HG03196 (cell line): ENCODE measurements at regions not wholly inside any gene's neighbourhood (a gene's known extent, or its start where the extent isn't known, plus 50 kb on each side); places are given as distances from the start of the nearest gene placed in this dataset.
"Not testable (repeated sequence)": the region's sequence is repeated elsewhere in the genome, so short reads cannot be mapped to it uniquely, and the experiment has no call there.

Experiments
- ATAC-seq: cut with Tn5 transposase; IDR thresholded peaks from one replicate; pipeline ENCODE4 v1.9.1; 2021; ENCODE audit not compliant: unreplicated experiment

DNA sequence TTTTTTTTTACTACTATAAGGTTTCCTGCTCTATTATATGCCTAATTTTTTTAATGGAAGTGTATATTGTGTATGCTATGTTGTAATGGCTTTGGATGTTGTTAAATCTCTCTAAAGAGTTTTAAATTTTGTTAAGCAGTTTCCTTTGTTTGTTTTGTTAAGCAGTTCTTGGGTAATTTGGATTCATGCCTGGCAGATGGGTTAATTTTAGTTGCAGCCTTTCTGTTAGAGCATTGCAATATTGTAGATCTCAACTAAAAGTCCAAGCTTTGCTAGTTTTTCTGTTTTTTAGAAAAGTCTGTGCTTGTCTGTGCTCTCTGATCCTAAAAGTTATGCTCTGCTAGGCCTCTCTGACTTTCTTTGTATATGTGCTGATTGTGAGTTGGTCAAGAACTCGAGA is 1229.0 kb upstream of the NRXN1 start:
- no peak for ATAC-seq

DNA sequence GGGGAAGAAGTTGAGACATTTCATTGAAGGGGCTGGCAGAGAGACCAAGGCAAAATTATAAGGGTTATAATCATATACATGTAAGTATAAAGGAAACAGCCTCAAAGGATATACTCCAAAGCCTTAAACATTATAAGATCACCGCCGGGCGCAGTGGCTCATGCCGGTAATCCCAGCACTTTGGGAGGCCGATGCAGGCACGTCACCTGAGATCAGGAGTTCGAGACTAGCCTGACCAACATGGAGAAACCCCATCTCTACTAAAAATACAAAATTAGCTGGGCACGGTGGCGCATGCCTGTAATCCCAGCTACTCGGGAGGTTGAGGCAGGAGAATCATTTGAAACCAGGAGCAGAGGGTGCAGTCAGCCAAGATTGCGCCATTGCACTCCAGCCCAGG is 1227.0 kb upstream of the NRXN1 start:
- ATAC-seq, result not testable (repeated sequence)

- no peak for ATAC-seq
Measured at GRCh38 chr2:52258038-52258437, 1226.1 kb upstream of the NRXN1 start.

- ATAC-seq, result no peak
Measured at GRCh38 chr2:52253416-52253980, 1221.6 kb upstream of the NRXN1 start.

DNA sequence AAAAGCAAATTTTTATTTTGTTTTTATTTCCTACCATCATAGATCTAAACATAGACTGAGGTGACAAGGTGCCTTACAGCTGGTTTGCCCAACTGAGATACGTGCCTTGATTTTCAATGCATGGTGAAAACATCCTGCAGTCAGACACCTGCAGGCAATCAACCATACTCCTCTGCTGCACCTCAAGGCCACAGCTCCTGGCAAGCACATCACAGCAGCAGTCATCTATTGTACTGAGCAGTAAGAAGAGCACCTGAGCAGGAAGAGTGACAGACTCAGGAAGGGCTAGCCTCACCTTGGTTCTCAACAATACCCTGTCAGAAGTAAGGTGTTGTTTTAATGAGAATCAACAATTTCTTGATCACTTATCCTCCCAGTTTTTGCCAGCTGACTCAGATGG is 1206.8 kb upstream of the NRXN1 start:
- no peak for ATAC-seq

- no peak for ATAC-seq
Measured at GRCh38 chr2:52222128-52222527, 1190.2 kb upstream of the NRXN1 start.

- ATAC-seq, result no peak
Measured at GRCh38 chr2:52220393-52220792, 1188.5 kb upstream of the NRXN1 start.

DNA sequence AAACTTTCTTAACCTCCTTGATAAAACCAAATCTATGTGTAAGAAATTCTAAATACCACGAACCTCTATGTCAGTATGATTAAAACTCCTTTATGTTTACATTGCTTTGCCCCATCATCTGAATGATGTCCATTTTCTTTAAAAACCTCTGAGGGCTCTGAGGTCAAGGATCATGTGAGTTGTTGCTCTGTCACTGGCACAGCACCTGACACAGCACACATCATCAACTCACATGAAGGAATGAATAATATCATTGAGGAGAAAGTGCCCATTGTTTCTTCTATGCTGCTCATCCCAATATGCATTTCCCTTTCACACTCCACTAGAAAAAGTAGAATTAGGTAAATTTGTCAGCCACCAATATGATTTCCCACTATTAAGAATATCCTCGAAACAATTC is 1178.7 kb upstream of the NRXN1 start:
- ATAC-seq, result no peak

GRCh38 chr2:52210161-52210560 is 1178.2 kb upstream of the NRXN1 start:
- no peak for ATAC-seq

- ATAC-seq, result no peak
Measured at GRCh38 chr2:52194342-52194741, 1162.4 kb upstream of the NRXN1 start.

DNA sequence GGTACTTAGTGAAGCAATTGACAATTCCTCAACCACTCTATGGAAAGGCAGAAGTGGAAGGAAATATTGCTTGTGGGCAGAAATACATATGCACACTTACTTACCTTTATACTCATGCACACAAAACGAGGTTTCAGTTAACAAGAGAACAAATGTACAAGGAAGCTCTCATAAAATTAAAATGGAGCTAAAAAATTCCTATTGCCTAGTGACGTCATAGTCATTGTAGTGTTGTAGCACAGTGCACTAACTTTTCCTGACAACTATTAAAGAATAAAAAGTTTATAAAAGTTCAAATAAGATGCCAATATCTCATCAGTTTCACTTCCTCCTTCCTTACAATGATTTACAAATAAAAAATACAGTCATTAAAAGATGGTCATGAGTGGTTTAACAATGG is 1161.9 kb upstream of the NRXN1 start:
- ATAC-seq, result no peak

DNA sequence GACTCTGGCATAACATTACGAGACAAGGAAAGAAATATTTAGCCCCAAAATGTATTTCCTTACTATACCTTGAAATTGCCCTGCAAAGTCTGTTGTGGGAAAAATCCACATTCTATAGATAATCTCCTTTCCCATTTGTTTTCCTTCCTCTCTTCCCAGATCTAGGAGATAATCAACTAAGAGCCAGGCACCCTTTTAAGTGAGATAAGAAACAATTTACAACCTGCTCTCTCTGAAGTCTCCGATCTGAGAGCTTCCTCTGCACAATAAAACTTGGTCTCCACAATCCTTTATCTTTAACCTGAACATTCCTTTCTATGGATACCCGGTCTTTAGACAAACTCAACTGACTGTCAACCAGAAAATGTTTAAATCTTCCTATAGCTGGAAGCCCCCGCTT is 1160.7 kb upstream of the NRXN1 start:
- ATAC-seq, result no peak

DNA sequence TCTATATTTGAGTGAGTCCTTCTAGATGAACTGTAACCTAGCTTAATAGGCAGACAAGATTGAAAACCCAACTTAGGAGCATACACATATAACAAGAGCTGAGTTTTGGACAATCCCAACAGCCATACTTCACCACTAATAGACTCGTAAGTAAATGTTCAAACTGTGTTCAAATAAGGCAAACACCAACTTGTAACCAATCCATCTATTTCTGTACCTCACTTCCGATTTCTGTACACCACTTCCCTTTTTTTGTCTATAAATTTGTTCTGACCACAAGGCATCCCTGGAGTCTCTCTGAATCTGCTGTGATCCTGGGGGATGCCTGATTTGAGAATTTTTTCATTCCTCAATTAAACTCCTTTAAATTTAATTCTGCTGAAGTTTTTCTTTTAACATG is 1149.1 kb upstream of the NRXN1 start:
- no peak for ATAC-seq

- no peak for ATAC-seq
Measured at GRCh38 chr2:52178845-52179244, 1146.9 kb upstream of the NRXN1 start.

DNA sequence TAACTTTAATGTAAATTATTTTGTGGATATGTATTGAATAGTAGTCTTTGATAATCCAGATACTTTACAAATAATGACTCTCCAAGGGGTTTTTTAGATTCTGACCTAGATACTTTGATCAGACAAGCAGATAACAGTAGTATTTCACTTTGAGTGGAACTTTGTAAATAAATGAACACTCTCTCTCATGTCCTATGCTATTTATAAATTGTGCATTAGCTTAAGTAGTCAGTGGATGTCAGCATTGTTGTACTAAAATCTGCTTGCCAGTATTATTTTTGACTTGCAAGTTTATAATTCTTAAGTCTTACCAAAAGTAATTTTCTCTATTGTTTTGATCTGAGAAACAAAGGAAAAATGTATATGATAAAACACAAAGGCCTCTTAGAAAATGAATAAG is 1113.1 kb upstream of the NRXN1 start:
- ATAC-seq, result no peak

DNA sequence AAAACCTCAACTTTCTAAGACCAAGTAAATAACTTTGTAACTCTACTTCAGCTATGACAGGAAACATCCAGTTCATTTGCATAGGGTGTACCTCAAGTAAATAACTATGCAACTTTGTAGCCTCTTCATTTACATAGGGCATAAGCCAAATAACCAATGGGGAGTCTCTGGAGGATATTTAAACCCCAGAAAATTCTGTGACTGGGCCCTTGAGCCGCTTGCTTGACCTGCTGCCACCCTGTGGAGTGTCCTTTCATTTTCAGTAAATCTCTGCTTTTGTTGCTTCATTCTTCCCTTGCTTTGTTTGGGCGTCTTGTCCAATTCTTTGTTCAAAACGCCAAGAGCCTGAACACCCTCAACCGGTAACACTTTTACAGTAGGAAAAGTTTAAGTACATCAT is 1112.7 kb upstream of the NRXN1 start:
- no peak for ATAC-seq

GRCh38 chr2:52141076-52141475 is 1109.1 kb upstream of the NRXN1 start:
- no peak for ATAC-seq

- ATAC-seq, result no peak
Measured at GRCh38 chr2:52139241-52139640, 1107.3 kb upstream of the NRXN1 start.

GRCh38 chr2:52135235-52135634 is 1103.3 kb upstream of the NRXN1 start:
- ATAC-seq, result no peak

- no peak for ATAC-seq
Measured at GRCh38 chr2:52128081-52128480, 1096.1 kb upstream of the NRXN1 start.

- ATAC-seq, result no peak
Measured at GRCh38 chr2:52127527-52127926, 1095.6 kb upstream of the NRXN1 start.

DNA sequence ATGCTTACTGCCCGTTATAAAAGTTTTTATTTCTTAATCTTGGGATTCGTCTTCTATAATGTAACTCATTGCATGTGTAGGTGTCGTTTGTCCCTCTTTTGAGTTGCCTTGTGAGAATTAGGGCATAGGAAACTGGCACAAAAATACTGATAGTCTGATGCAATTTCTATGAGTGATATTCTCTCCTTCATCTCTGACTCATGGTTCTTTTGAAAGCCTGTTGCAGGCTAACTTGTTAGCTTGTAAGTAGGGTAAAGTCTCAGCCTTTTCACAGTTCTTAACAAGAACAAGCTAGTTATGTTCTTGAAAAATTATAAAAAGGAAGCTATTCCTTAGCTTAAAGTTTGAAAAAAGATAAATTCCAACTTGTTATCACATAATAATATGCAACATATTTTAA is 1085.4 kb upstream of the NRXN1 start:
- ATAC-seq, result no peak

GRCh38 chr2:52115750-52116149 is 1083.8 kb upstream of the NRXN1 start:
- no peak for ATAC-seq

DNA sequence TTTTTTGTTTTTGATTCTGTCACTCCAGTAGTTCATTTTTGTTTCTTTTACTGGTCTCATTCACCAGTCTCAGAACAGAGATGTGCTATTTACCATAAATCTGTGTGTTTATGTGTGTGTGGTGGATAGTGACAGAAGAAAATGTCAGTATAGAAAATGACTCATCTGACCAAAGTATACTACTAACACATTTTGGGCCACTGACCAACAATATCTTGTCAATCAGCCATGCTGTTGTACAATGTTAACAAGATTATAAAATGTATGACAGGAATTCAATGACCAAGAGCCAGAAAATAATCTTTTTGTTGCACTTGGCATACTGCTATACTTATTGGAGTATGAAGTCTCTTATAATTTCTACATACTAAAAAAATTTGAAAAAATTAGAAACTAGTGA is 1081.4 kb upstream of the NRXN1 start:
- no peak for ATAC-seq
